ENCODE measurements at regions not wholly inside any gene's neighbourhood (a gene's known extent, or its start where the extent isn't known, plus 50 kb on each side); places are given as distances from the start of the nearest gene placed in this dataset.

DNA sequence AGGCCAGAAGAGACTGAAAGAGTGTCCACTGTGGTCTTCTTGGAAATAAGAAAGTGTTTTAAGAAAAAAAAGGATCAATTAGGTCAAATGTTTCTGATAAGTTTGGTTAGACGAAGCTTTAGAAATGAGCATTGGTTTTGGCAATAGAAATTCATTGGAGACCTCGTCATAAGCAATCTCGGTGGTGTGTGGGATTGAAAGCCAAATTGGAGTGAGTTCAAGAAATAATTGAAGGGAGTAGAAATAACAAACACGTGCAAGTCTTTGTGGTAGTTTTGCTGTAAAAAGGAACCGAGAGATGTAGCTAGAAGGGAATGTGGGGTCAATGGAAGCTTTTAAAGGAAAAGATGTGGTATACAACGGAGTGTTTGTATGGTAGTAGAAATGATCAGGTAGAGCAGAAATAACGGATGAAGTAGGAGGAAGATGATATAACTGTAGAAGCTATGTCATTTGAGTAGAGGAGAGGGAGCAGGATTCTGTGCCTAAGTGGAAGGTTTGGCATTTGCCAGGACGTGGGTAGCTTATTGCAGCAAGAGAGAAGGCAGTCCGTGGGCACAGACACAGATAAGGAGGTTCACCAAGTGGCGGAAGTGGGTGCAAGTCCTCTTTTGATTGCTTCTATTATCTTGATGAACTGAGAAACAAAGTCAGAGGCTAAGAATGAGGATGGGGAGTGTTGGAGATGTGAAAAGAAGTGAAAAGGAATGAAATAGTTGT is 146.2 kb downstream of the DACT1 start (continued):
- TF ChIP-seq, protein P1, sequence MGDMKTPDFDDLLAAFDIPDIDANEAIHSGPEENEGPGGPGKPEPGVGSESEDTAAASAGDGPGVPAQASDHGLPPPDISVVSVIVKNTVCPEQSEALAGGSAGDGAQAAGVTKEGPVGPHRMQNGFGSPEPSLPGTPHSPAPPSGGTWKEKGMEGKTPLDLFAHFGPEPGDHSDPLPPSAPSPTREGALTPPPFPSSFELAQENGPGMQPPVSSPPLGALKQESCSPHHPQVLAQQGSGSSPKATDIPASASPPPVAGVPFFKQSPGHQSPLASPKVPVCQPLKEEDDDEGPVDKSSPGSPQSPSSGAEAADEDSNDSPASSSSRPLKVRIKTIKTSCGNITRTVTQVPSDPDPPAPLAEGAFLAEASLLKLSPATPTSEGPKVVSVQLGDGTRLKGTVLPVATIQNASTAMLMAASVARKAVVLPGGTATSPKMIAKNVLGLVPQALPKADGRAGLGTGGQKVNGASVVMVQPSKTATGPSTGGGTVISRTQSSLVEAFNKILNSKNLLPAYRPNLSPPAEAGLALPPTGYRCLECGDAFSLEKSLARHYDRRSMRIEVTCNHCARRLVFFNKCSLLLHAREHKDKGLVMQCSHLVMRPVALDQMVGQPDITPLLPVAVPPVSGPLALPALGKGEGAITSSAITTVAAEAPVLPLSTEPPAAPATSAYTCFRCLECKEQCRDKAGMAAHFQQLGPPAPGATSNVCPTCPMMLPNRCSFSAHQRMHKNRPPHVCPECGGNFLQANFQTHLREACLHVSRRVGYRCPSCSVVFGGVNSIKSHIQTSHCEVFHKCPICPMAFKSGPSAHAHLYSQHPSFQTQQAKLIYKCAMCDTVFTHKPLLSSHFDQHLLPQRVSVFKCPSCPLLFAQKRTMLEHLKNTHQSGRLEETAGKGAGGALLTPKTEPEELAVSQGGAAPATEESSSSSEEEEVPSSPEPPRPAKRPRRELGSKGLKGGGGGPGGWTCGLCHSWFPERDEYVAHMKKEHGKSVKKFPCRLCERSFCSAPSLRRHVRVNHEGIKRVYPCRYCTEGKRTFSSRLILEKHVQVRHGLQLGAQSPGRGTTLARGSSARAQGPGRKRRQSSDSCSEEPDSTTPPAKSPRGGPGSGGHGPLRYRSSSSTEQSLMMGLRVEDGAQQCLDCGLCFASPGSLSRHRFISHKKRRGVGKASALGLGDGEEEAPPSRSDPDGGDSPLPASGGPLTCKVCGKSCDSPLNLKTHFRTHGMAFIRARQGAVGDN (IDR thresholded peaks at IDR 0.05), result no peak
- TF ChIP-seq, protein P2, sequence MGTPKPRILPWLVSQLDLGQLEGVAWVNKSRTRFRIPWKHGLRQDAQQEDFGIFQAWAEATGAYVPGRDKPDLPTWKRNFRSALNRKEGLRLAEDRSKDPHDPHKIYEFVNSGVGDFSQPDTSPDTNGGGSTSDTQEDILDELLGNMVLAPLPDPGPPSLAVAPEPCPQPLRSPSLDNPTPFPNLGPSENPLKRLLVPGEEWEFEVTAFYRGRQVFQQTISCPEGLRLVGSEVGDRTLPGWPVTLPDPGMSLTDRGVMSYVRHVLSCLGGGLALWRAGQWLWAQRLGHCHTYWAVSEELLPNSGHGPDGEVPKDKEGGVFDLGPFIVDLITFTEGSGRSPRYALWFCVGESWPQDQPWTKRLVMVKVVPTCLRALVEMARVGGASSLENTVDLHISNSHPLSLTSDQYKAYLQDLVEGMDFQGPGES (IDR thresholded peaks at IDR 0.05), result no peak
- no peak for TF ChIP-seq JUNB (IDR thresholded peaks at IDR 0.05)
- TF ChIP-seq, protein P3, sequence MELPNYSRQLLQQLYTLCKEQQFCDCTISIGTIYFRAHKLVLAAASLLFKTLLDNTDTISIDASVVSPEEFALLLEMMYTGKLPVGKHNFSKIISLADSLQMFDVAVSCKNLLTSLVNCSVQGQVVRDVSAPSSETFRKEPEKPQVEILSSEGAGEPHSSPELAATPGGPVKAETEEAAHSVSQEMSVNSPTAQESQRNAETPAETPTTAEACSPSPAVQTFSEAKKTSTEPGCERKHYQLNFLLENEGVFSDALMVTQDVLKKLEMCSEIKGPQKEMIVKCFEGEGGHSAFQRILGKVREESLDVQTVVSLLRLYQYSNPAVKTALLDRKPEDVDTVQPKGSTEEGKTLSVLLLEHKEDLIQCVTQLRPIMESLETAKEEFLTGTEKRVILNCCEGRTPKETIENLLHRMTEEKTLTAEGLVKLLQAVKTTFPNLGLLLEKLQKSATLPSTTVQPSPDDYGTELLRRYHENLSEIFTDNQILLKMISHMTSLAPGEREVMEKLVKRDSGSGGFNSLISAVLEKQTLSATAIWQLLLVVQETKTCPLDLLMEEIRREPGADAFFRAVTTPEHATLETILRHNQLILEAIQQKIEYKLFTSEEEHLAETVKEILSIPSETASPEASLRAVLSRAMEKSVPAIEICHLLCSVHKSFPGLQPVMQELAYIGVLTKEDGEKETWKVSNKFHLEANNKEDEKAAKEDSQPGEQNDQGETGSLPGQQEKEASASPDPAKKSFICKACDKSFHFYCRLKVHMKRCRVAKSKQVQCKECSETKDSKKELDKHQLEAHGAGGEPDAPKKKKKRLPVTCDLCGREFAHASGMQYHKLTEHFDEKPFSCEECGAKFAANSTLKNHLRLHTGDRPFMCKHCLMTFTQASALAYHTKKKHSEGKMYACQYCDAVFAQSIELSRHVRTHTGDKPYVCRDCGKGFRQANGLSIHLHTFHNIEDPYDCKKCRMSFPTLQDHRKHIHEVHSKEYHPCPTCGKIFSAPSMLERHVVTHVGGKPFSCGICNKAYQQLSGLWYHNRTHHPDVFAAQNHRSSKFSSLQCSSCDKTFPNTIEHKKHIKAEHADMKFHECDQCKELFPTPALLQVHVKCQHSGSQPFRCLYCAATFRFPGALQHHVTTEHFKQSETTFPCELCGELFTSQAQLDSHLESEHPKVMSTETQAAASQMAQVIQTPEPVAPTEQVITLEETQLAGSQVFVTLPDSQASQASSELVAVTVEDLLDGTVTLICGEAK (IDR thresholded peaks at IDR 0.05; ENCODE audit: borderline replicate concordance), result no peak

All from GM12878 (cell line).